H1 (cell line): ENCODE measurements at regions not wholly inside any gene's neighbourhood (a gene's known extent, or its start where the extent isn't known, plus 50 kb on each side); places are given as distances from the start of the nearest gene placed in this dataset.

ENCODE experiments used
- CEBPB ChIP-seq: IDR thresholded peaks from 2 replicates; pipeline ENCODE4 v1.6.1; 2012; ENCODE audit warnings: low read depth, low read length
- CHD1 ChIP-seq: IDR thresholded peaks from 2 replicates; pipeline ENCODE4 v1.6.1; 2012; ENCODE audit warnings: low read depth, low read length, improper control_type of control experiment
- CTCF ChIP-seq, 3 experiments: IDR thresholded peaks; 1 replicate in 2 of 3; 2 replicates in 1 of 3; pipeline versions ENCODE4 v1.5.1 to v1.6.1; 2011; ENCODE audit warnings: low read length in 3 of 3, mild to moderate bottlenecking in 3 of 3, inconsistent platforms in 2 of 3, low read depth in 1 of 3, moderate library complexity in 1 of 3; ENCODE audit not compliant: insufficient read depth in 1 of 3; ENCODE audit errors: control extremely low read depth in 1 of 3
- EZH2 ChIP-seq: fragments of 200-600 bp; sonication (generic); IDR thresholded peaks from 2 replicates; pipeline ENCODE4 v1.7.1; 2012; ENCODE audit warnings: low read depth, mild to moderate bottlenecking, moderate library complexity, low read length, inconsistent platforms; ENCODE audit not compliant: severe bottlenecking
- MAX ChIP-seq: IDR thresholded peaks from 2 replicates; pipeline ENCODE4 v1.6.1; 2012; ENCODE audit warnings: inconsistent platforms
- PHF8 ChIP-seq: fragments of 200-600 bp; sonication (generic); conservative IDR thresholded peaks from 2 replicates; pipeline ENCODE4 v1.7.1; 2012; ENCODE audit warnings: low read depth, mild to moderate bottlenecking, inconsistent platforms, low read length, moderate library complexity
- POLR2A ChIP-seq, 2 experiments: IDR thresholded peaks; 1 replicate in 1 of 2; 2 replicates in 1 of 2; pipeline ENCODE4 v1.6.1; 2011; ENCODE audit warnings: low read depth in 2 of 2, low read length in 2 of 2, mild to moderate bottlenecking in 2 of 2; ENCODE audit errors: control extremely low read depth in 1 of 2
- RAD21 ChIP-seq, 2 experiments: IDR thresholded peaks in 1 of 2; conservative IDR thresholded peaks in 1 of 2; 2 replicates each; pipeline ENCODE4 v1.6.1; 2011; ENCODE audit warnings: low read depth in 2 of 2, low read length in 2 of 2, improper control_type of control experiment in 1 of 2, inconsistent platforms in 1 of 2, mild to moderate bottlenecking in 1 of 2, moderate library complexity in 1 of 2
- RXRA ChIP-seq: IDR thresholded peaks from 2 replicates; pipeline ENCODE4 v1.6.1; 2011; ENCODE audit warnings: low read depth, mild to moderate bottlenecking, low read length, moderate library complexity; ENCODE audit not compliant: insufficient read depth
- SP1 ChIP-seq: IDR thresholded peaks from 2 replicates; pipeline ENCODE4 v1.6.1; 2011; ENCODE audit warnings: low read depth, low read length
- TAF1 ChIP-seq: IDR thresholded peaks from 2 replicates; pipeline ENCODE4 v1.6.1; 2011; ENCODE audit warnings: mild to moderate bottlenecking, low read depth, low read length
- YY1 ChIP-seq: IDR thresholded peaks from 2 replicates; pipeline ENCODE4 v1.6.1; 2011; ENCODE audit warnings: low read depth, mild to moderate bottlenecking, low read length

GRCh38 chr3:98691897-98692296 lies 71.2 kb upstream of the ST3GAL6 start:
- no peak for TF ChIP-seq POLR2A (IDR thresholded peaks at IDR 0.05; ENCODE audit: control extremely low read depth in 1 of 2, low read depth in 2 of 2, low read length in 2 of 2)
- TF ChIP-seq MAX, result no peak
- TF ChIP-seq CHD1, result no peak
- no peak for TF ChIP-seq CTCF (IDR thresholded peaks at IDR 0.05; ENCODE audit: control extremely low read depth in 1 of 3, insufficient read depth in 1 of 3, low read depth in 1 of 3, low read length in 3 of 3)
- TF ChIP-seq TAF1, result no peak
- TF ChIP-seq EZH2, result no peak
- no peak for TF ChIP-seq YY1
- no peak for TF ChIP-seq CEBPB
- no peak for TF ChIP-seq SP1
- no peak for TF ChIP-seq RAD21 (IDR thresholded peaks at IDR 0.05 in 1 of 2, conservative IDR thresholded peaks at IDR 0.05 in 1 of 2; ENCODE audit: low read depth in 2 of 2, low read length in 2 of 2)
- TF ChIP-seq PHF8, result no peak
- no peak for TF ChIP-seq RXRA
